ENCODE measurements at regions not wholly inside any gene's neighbourhood (a gene's known extent, or its start where the extent isn't known, plus 50 kb on each side); places are given as distances from the start of the nearest gene placed in this dataset.
"Not testable (repeated sequence)": the region's sequence is repeated elsewhere in the genome, so short reads cannot be mapped to it uniquely, and the experiment has no call there.

- DNase-seq = no peak
Observed at GRCh38 chr5:102666164-102666946, 88.8 kb upstream of the PAM start.

GRCh38 chr5:102668220-102668932 is 86.7 kb upstream of the PAM start:
- DNase-seq = no peak

GRCh38 chr5:102670224-102670836 is 84.8 kb upstream of the PAM start:
- no peak for DNase-seq

- not testable (repeated sequence) for DNase-seq
Observed at GRCh38 chr5:102671033-102671734, 83.9 kb upstream of the PAM start.

- no peak for DNase-seq
Observed at GRCh38 chr5:102678267-102679058, 76.6 kb upstream of the PAM start.

- peak; percentile 13 to 82 for DNase-seq
Observed at GRCh38 chr5:102681403-102681983, 73.6 kb upstream of the PAM start.

- no peak for DNase-seq
Observed at GRCh38 chr5:102682101-102682647, 72.9 kb upstream of the PAM start.

- DNase-seq = not testable (repeated sequence)
Observed at GRCh38 chr5:102688076-102688475, 67.0 kb upstream of the PAM start.

- DNase-seq = not testable (repeated sequence)
Observed at GRCh38 chr5:102688581-102689342, 66.3 kb upstream of the PAM start.

GRCh38 chr5:102690910-102691309 is 64.2 kb upstream of the PAM start:
- no peak for DNase-seq

GRCh38 chr5:102691434-102691833 is 63.7 kb upstream of the PAM start:
- no peak for DNase-seq

- no peak for DNase-seq
Observed at GRCh38 chr5:102700120-102700831, 54.8 kb upstream of the PAM start.

- no peak for DNase-seq
Observed at GRCh38 chr5:102700916-102701315, 54.2 kb upstream of the PAM start.

- no peak for DNase-seq
Observed at GRCh38 chr5:102701748-102702147, 53.4 kb upstream of the PAM start.
